HFFc6 (cell line): ENCODE measurements at regions not wholly inside any gene's neighbourhood (a gene's known extent, or its start where the extent isn't known, plus 50 kb on each side); places are given as distances from the start of the nearest gene placed in this dataset.

Source experiments
- DNase-seq: peaks from one replicate; pipeline ENCODE4 v3.0.0-alpha.2; 2018
- H3K27ac Mint-ChIP-seq: 2 replicates; pipeline ENCODE4 v1.8.0; 2020; ENCODE audit warnings: mild to moderate bottlenecking, mixed read lengths
- H3K27me3 Mint-ChIP-seq: 2 replicates; pipeline ENCODE4 v1.8.0; 2021; ENCODE audit warnings: mild to moderate bottlenecking, moderate library complexity, mixed read lengths; ENCODE audit not compliant: insufficient read depth
- H3K36me3 Mint-ChIP-seq: 2 replicates; pipeline ENCODE4 v1.8.0; 2021; ENCODE audit warnings: low read depth, mixed read lengths
- H3K4me1 Mint-ChIP-seq: 2 replicates; pipeline ENCODE4 v1.8.0; 2020; ENCODE audit warnings: low read depth, mixed read lengths
- H3K4me3 Mint-ChIP-seq: 2 replicates; pipeline ENCODE4 v1.8.0; 2020; ENCODE audit warnings: mild to moderate bottlenecking, moderate library complexity, mixed read lengths
- H3K9me3 Mint-ChIP-seq: 2 replicates; pipeline ENCODE4 v1.8.0; 2020; ENCODE audit warnings: mild to moderate bottlenecking, mixed read lengths
- TF ChIP-seq, protein P1 (sequence below): fragments of 200-600 bp; sonication (generic); IDR thresholded peaks from 2 replicates; pipeline ENCODE4 v1.5.0; 2021; ENCODE audit warnings: antibody characterized with exemption, mild to moderate bottlenecking

- Mint-ChIP-seq H3K36me3 (no peaks in the 10 kb centered on the region), H3K27me3 (peaks cover 8% of the 10 kb centered on the region), H3K9me3 (no peaks in the 10 kb centered on the region), H3K4me1 (no peaks in the 10 kb centered on the region), H3K27ac (no peak overlapping the region), H3K4me3 (no peak overlapping the region)
- TF ChIP-seq, protein P1, sequence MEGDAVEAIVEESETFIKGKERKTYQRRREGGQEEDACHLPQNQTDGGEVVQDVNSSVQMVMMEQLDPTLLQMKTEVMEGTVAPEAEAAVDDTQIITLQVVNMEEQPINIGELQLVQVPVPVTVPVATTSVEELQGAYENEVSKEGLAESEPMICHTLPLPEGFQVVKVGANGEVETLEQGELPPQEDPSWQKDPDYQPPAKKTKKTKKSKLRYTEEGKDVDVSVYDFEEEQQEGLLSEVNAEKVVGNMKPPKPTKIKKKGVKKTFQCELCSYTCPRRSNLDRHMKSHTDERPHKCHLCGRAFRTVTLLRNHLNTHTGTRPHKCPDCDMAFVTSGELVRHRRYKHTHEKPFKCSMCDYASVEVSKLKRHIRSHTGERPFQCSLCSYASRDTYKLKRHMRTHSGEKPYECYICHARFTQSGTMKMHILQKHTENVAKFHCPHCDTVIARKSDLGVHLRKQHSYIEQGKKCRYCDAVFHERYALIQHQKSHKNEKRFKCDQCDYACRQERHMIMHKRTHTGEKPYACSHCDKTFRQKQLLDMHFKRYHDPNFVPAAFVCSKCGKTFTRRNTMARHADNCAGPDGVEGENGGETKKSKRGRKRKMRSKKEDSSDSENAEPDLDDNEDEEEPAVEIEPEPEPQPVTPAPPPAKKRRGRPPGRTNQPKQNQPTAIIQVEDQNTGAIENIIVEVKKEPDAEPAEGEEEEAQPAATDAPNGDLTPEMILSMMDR: no peak
- no peak for DNase-seq
Measured at GRCh38 chr4:108533876-108534275, 86.5 kb upstream of the RPL34 start.

DNA sequence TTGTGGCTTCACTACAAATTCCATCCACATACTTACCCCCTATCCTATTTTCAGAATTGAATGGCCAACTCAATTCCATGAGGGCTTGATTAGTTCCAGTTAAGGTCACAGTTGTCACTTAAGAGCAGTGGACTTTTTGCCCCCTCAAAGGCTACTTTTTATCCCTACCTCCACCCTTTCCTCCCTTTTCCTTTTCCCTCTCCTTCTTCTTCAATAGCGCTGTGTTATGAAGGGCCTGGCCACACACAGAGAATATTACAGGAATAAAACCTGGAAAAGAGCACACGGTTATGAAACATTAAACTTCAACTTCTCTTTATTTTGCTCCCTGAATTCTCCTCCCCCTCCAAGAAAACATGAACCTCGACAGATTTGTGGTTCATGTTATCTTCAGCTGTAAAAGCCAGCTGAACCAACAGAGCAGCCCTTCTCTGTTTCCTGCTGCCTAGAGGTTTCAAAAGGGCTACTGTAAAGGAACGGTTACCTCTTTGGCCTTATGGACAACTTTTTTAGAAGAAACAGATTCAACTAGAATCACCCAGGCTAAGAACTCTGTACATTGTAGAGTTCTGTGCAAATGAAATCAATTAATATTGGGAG lies 87.0 kb upstream of the RPL34 start:
- Mint-ChIP-seq H3K4me1 (no peaks in the 10 kb centered on the region), H3K27me3 (peaks cover 8% of the 10 kb centered on the region), H3K36me3 (no peaks in the 10 kb centered on the region), H3K27ac (no peak overlapping the region), H3K9me3 (no peaks in the 10 kb centered on the region), H3K4me3 (no peak overlapping the region)
- TF ChIP-seq, protein P1: no peak
- no peak for DNase-seq

- Mint-ChIP-seq H3K27me3 (peaks cover 8% of the 10 kb centered on the region), H3K9me3 (no peaks in the 10 kb centered on the region)
Measured at GRCh38 chr4:108532738-108533137, 87.6 kb upstream of the RPL34 start.

DNA sequence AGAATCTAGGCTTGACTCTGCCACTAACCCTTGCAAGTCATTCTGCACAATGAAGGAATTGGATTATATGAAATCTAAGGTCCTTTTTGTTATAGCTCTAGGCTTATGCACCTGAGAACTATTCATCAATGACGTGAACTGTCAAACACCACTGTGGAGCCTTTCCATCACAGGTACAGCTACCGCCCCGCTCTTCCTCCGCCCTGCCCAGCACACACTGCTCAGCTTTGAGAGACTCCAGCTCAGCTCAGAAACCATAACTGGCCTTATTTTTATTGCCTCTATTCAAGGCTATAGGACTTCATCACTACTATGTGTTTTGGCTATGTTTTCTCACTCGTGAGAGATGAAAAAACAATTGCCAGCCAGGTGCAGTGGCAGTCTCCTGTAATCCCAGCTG lies 88.2 kb upstream of the RPL34 start:
- Mint-ChIP-seq H3K4me1 (no peaks in the 10 kb centered on the region), H3K27ac (no peak overlapping the region), H3K27me3 (peaks cover 9% of the 10 kb centered on the region), H3K4me3 (no peak overlapping the region), H3K9me3 (no peaks in the 10 kb centered on the region), H3K36me3 (no peaks in the 10 kb centered on the region)
- no peak for DNase-seq
- TF ChIP-seq, protein P1: no peak

More at GRCh38 chr4:108532738-108533137, 87.6 kb upstream of the RPL34 start:
- no peak overlapping the region for H3K27ac Mint-ChIP-seq
- TF ChIP-seq, protein P1: no peak
- no peaks in the 10 kb centered on the region for H3K4me1 Mint-ChIP-seq
- H3K36me3 Mint-ChIP-seq: no peaks in the 10 kb centered on the region
- no peak overlapping the region for H3K4me3 Mint-ChIP-seq
- no peak for DNase-seq

GRCh38 chr4:108531461-108531860 lies 88.9 kb upstream of the RPL34 start:
- Mint-ChIP-seq H3K9me3 (no peaks in the 10 kb centered on the region), H3K4me1 (no peaks in the 10 kb centered on the region), H3K27ac (no peak overlapping the region), H3K36me3 (no peaks in the 10 kb centered on the region), H3K4me3 (no peak overlapping the region), H3K27me3 (peaks cover 9% of the 10 kb centered on the region)
- no peak for DNase-seq
- TF ChIP-seq, protein P1: no peak
